HG03558 (cell line): ENCODE measurements at regions not wholly inside any gene's neighbourhood (a gene's known extent, or its start where the extent isn't known, plus 50 kb on each side); places are given as distances from the start of the nearest gene placed in this dataset.
"Not testable (repeated sequence)": the region's sequence is repeated elsewhere in the genome, so short reads cannot be mapped to it uniquely, and the experiment has no call there.

Experiments
- ATAC-seq: cut with Tn5 transposase; IDR thresholded peaks from one replicate; pipeline ENCODE4 v1.9.1; 2021; ENCODE audit warnings: moderate number of reproducible peaks; ENCODE audit not compliant: unreplicated experiment; ENCODE audit errors: extremely low read depth

GRCh38 chr7:46784732-46785131 is 797.2 kb downstream of the TNS3 start:
- no peak for ATAC-seq

- ATAC-seq = no peak
Measured at GRCh38 chr7:46781901-46782439, 799.9 kb downstream of the TNS3 start.

- no peak for ATAC-seq
Measured at GRCh38 chr7:46776790-46777189, 805.1 kb downstream of the TNS3 start.

GRCh38 chr7:46775776-46776175 is 806.1 kb downstream of the TNS3 start:
- ATAC-seq = no peak

- ATAC-seq = no peak
Measured at GRCh38 chr7:46775020-46775419, 806.9 kb downstream of the TNS3 start.

GRCh38 chr7:46774515-46774914 is 807.4 kb downstream of the TNS3 start:
- ATAC-seq = no peak

- ATAC-seq = no peak
Measured at GRCh38 chr7:46772776-46773175, 809.1 kb downstream of the TNS3 start.

- ATAC-seq = no peak
Measured at GRCh38 chr7:46767071-46767470, 814.8 kb downstream of the TNS3 start.

- ATAC-seq = no peak
Measured at GRCh38 chr7:46764100-46764936, 817.6 kb downstream of the TNS3 start.

- ATAC-seq = no peak
Measured at GRCh38 chr7:46763344-46763743, 818.6 kb downstream of the TNS3 start.

- ATAC-seq = no peak
Measured at GRCh38 chr7:46759711-46760480, 822.0 kb downstream of the TNS3 start.

- ATAC-seq = no peak
Measured at GRCh38 chr7:46756996-46757395, 824.9 kb downstream of the TNS3 start.

- no peak for ATAC-seq
Measured at GRCh38 chr7:46756256-46756655, 825.7 kb downstream of the TNS3 start.

GRCh38 chr7:46755120-46756034 is 826.5 kb downstream of the TNS3 start:
- ATAC-seq = no peak

- no peak for ATAC-seq
Measured at GRCh38 chr7:46754140-46754720, 827.7 kb downstream of the TNS3 start.

- no peak for ATAC-seq
Measured at GRCh38 chr7:46753662-46754061, 828.2 kb downstream of the TNS3 start.

GRCh38 chr7:46752881-46753366 is 829.0 kb downstream of the TNS3 start:
- no peak for ATAC-seq

GRCh38 chr7:46751927-46752723 is 829.8 kb downstream of the TNS3 start:
- ATAC-seq = not testable (repeated sequence)

GRCh38 chr7:46751471-46751870 is 830.4 kb upstream of the IGFBP3 start:
- ATAC-seq = no peak
